GM18508 (cell line): ENCODE measurements at regions not wholly inside any gene's neighbourhood (a gene's known extent, or its start where the extent isn't known, plus 50 kb on each side); places are given as distances from the start of the nearest gene placed in this dataset.

Source experiments
- ATAC-seq: cut with Tn5 transposase; IDR thresholded peaks from one replicate; pipeline ENCODE4 v1.9.1; 2021; ENCODE audit warnings: moderate number of reproducible peaks; ENCODE audit not compliant: insufficient read depth, unreplicated experiment

DNA sequence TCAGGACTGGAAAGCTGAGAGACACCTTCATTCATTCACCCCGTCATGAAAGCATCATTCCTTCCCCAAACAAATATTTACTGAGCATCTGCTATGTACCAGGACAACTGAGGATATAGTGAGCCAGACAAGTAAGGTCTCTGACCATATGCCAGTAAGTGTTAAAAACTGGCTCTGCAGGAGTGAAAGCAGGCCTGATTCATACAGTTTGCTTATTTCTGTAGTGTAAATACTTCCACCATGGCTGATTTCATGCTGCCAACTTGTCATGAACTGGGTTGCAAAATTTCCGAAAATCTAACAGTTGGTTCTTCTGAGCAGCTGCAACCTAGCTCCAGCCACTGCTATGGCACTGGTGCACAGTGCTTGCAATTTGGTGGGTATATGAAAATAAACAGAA lies 68.1 kb downstream of the YIPF5 start:
- no peak for ATAC-seq

DNA sequence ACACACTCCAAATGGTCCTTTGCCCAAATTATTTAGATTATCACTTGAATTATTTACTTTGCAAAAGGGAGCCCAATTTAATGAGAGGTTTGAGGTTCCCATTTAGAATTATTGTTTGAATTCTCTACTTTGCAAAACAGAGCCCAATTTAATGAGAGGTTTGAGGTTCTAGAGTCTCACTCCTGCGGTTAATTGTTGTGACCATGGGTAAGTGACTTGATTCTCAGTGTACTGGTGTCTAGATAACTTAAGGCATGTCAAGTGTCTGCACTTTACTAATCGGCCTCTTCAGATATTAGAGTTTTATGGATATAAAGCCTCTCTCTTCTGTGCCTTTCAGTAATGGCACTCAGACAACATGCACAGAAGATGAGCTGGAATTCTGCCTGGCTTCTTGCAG lies 67.5 kb downstream of the YIPF5 start:
- ATAC-seq, result no peak

DNA sequence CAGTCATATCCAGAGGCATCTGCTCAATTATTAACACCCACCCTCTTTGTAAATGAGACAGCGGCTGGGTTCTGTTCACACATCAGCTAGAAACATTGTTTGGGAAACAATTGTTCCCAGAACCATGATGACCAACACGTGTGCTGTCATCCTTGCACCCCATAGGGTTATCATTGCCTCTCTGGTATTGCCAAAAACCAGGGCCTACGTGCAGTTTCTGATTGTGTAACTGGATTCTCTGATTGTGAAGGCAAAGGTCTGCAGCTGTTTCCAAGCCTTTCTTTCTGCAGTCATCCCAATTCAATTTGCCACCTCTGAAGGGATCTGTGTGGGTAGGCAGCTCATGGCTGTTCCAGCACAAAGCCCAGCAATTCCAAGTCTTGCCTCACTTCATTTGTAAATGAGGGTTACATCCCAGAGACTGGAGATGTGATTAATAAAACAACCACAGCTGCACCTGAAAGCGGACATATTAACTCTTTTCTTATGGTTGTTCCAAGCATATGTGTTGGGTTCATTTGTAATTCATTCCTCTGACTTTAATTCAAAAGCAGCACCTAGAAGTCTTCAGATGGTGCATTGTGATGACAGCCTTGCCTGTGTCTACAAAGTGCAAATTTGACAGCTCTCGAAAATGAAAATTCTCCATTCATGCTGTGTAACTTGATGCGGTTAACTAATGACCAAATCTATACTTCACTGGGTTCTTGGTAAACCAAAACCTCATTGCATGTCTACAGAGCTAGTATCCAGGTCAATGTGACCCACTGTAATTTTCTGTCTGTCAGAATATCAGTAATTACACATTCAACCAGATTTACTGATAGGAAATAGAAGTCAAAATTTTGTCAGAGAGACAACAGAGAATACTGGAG lies 66.6 kb downstream of the YIPF5 start:
- ATAC-seq, result no peak

DNA sequence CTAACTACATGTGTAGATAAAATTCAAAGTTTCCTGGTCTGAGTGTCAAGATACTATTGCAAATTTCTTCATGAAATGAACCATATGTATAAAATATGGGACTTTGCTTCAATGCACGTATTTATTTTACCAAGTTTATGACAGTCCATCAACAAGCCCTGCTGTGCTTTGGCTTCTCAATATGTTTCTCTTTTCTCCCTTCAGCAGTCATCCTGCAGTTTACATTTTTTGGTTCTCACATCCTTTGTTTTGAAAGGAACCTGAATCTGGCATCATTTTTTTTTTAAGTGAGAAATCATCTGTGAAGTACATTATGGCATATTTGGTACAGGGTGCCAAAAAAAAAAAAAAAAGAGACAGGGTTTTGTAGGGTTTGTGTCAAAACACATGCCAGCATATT lies 65.1 kb downstream of the YIPF5 start:
- ATAC-seq, result no peak

DNA sequence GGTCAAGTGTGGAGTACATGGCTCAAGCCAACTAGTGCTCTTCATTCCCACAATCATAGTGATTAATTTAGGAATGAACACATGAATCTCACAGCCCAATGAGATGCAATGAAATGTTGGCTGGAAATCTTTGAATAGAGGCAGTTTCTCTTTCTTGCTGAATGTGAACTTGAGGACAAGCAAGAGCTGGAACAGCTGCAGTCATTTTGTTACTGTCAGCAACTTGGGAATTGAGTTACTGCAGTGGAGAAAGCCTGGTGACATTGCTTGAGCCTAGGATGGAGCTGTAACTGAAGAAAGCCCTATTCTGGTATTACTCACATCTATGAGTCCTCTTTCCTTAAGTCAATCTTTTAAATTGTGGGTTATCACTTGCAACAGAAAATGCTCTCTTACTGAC lies 62.3 kb downstream of the YIPF5 start:
- ATAC-seq, result no peak
